Upper lobe of left lung (tissue), 4 donors: ENCODE measurements at regions not wholly inside any gene's neighbourhood (a gene's known extent, or its start where the extent isn't known, plus 50 kb on each side); places are given as distances from the start of the nearest gene placed in this dataset.

Source experiments
- EP300 ChIP-seq, 4 donors: sonication (generic); formaldehyde crosslinking; IDR thresholded peaks; one replicate each; pipeline ENCODE4 v1.5.1; 2017; ENCODE audit warnings: antibody characterized with exemption in 4 of 4, control low read depth in 2 of 4
- POLR2A ChIP-seq, 4 donors: fragments of 450-650 bp; IDR thresholded peaks; one replicate each; pipeline ENCODE4 v1.5.1; 2016 to 2017; ENCODE audit warnings: antibody characterized with exemption in 4 of 4, mild to moderate bottlenecking in 2 of 4
- POLR2AphosphoS5 ChIP-seq, 2 donors: sonication (generic); formaldehyde crosslinking; IDR thresholded peaks; one replicate each; pipeline ENCODE4 v1.5.1; 2017; ENCODE audit warnings: antibody characterized with exemption in 2 of 2
- TF ChIP-seq, protein P1 (sequence below), 6 experiments: fragments of 450-650 bp in 4 of 6; fragments of 200-600 bp in 2 of 6; sonication (generic) in 2 of 6; IDR thresholded peaks; one replicate each; pipeline ENCODE4 v1.5.1; 2016 to 2019; ENCODE audit warnings: antibody characterized with exemption in 6 of 6

DNA sequence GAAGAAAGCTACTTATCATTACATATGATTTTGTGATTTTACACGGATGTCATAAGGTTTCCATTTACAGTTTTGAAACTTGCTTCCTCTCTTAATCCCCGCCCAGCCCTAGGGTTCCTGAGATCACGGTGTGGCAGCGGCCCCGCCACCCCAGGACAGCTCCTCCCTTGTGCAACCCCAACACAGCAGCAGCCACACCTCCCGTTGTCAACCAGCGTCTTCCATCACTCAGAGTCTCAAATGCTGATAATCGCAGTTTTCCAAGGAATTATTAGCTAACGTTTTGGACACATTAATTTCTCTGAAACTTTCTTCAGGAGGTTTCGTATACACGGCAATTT lies 204.8 kb downstream of the THBS2 start:
- TF ChIP-seq, protein P1, sequence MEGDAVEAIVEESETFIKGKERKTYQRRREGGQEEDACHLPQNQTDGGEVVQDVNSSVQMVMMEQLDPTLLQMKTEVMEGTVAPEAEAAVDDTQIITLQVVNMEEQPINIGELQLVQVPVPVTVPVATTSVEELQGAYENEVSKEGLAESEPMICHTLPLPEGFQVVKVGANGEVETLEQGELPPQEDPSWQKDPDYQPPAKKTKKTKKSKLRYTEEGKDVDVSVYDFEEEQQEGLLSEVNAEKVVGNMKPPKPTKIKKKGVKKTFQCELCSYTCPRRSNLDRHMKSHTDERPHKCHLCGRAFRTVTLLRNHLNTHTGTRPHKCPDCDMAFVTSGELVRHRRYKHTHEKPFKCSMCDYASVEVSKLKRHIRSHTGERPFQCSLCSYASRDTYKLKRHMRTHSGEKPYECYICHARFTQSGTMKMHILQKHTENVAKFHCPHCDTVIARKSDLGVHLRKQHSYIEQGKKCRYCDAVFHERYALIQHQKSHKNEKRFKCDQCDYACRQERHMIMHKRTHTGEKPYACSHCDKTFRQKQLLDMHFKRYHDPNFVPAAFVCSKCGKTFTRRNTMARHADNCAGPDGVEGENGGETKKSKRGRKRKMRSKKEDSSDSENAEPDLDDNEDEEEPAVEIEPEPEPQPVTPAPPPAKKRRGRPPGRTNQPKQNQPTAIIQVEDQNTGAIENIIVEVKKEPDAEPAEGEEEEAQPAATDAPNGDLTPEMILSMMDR (IDR thresholded peaks at IDR 0.05), result no peak
- no peak for TF ChIP-seq POLR2A (IDR thresholded peaks at IDR 0.05)
- no peak for TF ChIP-seq EP300 (IDR thresholded peaks at IDR 0.05)
- no peak for TF ChIP-seq POLR2AphosphoS5 (IDR thresholded peaks at IDR 0.05)
